SJSA1 (cell line): ENCODE measurements at regions not wholly inside any gene's neighbourhood (a gene's known extent, or its start where the extent isn't known, plus 50 kb on each side); places are given as distances from the start of the nearest gene placed in this dataset.
A peak's percentile ranks its signal among the peaks of the same experiment; 100 is the strongest.

Experiments
- DNase-seq, 2 experiments: peaks; one replicate each; pipeline ENCODE4 v3.0.0-alpha.2; 2015 to 2020; ENCODE audit warnings: low spot score in 2 of 2, low read depth in 1 of 2
- H3K27ac ChIP-seq: fragments of 250-450 bp; sonication (Bioruptor Pico); 2 replicates; pipeline ENCODE4 v1.5.1; 2020; ENCODE audit warnings: mild to moderate bottlenecking, moderate library complexity
- H3K27me3 ChIP-seq: fragments of 250-450 bp; sonication (Bioruptor Pico); replicated peaks from 2 replicates; pipeline ENCODE4 v1.5.1; 2020; ENCODE audit warnings: mild to moderate bottlenecking, moderate library complexity
- H3K36me3 ChIP-seq: fragments of 250-450 bp; sonication (Bioruptor Pico); 2 replicates; pipeline ENCODE4 v1.5.1; 2020; ENCODE audit warnings: mild to moderate bottlenecking
- H3K4me1 ChIP-seq: fragments of 250-450 bp; sonication (Bioruptor Pico); replicated peaks from 2 replicates; pipeline ENCODE4 v1.6.1; 2021; ENCODE audit warnings: mild to moderate bottlenecking
- H3K4me3 ChIP-seq: fragments of 250-450 bp; sonication (Bioruptor Pico); 2 replicates; pipeline ENCODE4 v1.5.1; 2020; ENCODE audit warnings: mild to moderate bottlenecking
- H3K9me3 ChIP-seq: fragments of 250-450 bp; sonication (Bioruptor Pico); replicated peaks from 2 replicates; pipeline ENCODE4 v1.5.1; 2020; ENCODE audit warnings: mild to moderate bottlenecking

GRCh38 chr10:76667408-76668370 lies 969.9 kb downstream of the KCNMA1 start:
- no peaks in the 10 kb centered on the region; the same call in 1 of the 2 replicates for H3K4me1 ChIP-seq
- DNase-seq, result no peak
- H3K27me3 ChIP-seq, result no peaks in the 10 kb centered on the region
- no peak overlapping the region for H3K4me3 ChIP-seq
- no peaks in the 10 kb centered on the region for H3K36me3 ChIP-seq
- H3K9me3 ChIP-seq, result no peaks in the 10 kb centered on the region
- H3K27ac ChIP-seq, result no peak overlapping the region

- no peaks in the 10 kb centered on the region; the same call in 1 of the 2 replicates for H3K4me1 ChIP-seq
- H3K27me3 ChIP-seq, result no peaks in the 10 kb centered on the region
- H3K4me3 ChIP-seq, result no peak overlapping the region
- DNase-seq, result no peak
- no peaks in the 10 kb centered on the region for H3K36me3 ChIP-seq
- H3K27ac ChIP-seq, result no peak overlapping the region
- H3K9me3 ChIP-seq, result no peaks in the 10 kb centered on the region
Observed at GRCh38 chr10:76666891-76667290, 970.7 kb downstream of the KCNMA1 start.

GRCh38 chr10:76665029-76665428 lies 972.6 kb downstream of the KCNMA1 start:
- no peak for DNase-seq
- no peaks in the 10 kb centered on the region; the same call in 1 of the 2 replicates for H3K4me1 ChIP-seq

GRCh38 chr10:76657337-76658012 lies 980.1 kb downstream of the KCNMA1 start:
- Histone ChIP-seq H3K27ac (no peak overlapping the region), H3K4me1 (no peaks in the 10 kb centered on the region), H3K27me3 (0 out of 2 replicates have a peak, but pooled peaks cover 4% of the 10 kb centered on the region), H3K9me3 (no peaks in the 10 kb centered on the region), H3K36me3 (no peaks in the 10 kb centered on the region), H3K4me3 (no peak overlapping the region)
- DNase-seq, result no peak

More at GRCh38 chr10:76665029-76665428, 972.6 kb downstream of the KCNMA1 start:
- Histone ChIP-seq H3K9me3 (no peaks in the 10 kb centered on the region), H3K27me3 (no peaks in the 10 kb centered on the region), H3K27ac (no peak overlapping the region), H3K36me3 (no peaks in the 10 kb centered on the region), H3K4me3 (no peak overlapping the region)

DNA sequence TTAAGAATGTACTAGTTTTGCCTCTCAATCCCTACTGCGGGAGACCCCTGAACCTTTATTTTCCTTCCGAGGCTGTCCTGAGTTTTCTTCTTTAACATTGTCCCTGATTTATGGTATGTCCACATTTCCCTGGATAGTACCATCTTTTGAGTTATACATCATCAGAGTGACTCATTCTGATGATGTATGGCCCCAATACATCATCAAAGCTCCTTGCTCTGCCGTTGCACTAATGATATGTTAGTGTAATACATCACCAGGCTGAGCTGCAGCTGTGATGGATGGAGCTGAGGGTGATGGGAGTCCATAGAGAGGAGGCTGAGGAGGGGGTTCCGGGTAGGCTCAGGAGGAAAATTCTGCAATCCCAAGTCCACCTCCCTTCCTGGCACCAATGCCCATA lies 986.5 kb downstream of the KCNMA1 start:
- H3K27me3 ChIP-seq, result 0 out of 2 replicates have a peak, but pooled peaks cover 4% of the 10 kb centered on the region
- no peaks in the 10 kb centered on the region for H3K36me3 ChIP-seq
- H3K4me3 ChIP-seq, result no peak overlapping the region
- DNase-seq, result no peak
- no peaks in the 10 kb centered on the region; the same call in 1 of the 2 replicates for H3K9me3 ChIP-seq
- no peak overlapping the region for H3K27ac ChIP-seq
- H3K4me1 ChIP-seq, result peaks cover 19% of the 10 kb centered on the region

DNA sequence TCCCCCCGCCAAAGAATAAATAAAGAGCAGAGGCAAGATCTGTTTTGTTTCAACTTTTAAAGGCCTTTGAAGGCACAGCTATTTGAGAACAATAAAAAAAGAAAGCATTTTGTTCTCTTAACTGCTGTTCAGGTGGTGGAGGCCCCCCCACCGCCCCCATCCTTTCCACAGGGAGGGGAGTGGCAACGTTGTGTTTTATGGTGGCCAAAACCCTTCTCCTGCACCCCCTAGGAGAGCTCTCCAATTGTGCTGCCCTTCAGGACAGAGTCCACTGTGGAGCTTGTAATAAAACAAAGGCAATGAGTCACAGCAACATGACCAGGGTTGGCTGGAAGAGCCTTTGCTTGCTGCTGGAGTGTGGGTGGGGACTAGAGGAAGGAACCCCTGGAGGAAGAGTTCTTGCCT lies 987.9 kb downstream of the KCNMA1 start:
- Histone ChIP-seq H3K27ac (no peak overlapping the region), H3K9me3 (no peaks in the 10 kb centered on the region; the same call in 1 of the 2 replicates), H3K4me3 (no peak overlapping the region), H3K4me1 (peaks cover 19% of the 10 kb centered on the region), H3K27me3 (no peaks in the 10 kb centered on the region), H3K36me3 (no peaks in the 10 kb centered on the region)
- DNase-seq, result peak; percentile 70 to 75

DNA sequence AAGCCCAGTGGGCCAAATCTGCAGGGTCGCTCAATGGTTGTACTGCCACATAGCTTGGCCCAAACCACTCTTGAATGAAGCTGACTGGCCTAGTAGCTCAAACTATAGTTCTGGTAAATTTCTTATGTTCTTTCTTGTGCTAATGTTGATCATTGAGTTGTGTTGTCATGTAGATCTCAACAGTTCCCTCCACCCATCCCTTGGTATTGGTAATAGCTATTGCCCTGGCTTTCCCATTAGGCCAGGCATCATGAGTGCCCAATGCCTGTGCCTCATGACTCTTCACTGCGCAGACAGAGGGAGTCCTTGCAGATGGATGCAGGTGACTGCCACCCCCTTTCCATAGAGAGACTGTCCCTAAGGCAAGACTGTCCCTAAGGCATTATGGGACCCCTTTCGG lies 988.4 kb downstream of the KCNMA1 start:
- no peak for DNase-seq
- Histone ChIP-seq H3K4me1 (peaks cover 19% of the 10 kb centered on the region), H3K4me3 (no peak overlapping the region), H3K27ac (no peak overlapping the region), H3K9me3 (no peaks in the 10 kb centered on the region; the same call in 1 of the 2 replicates), H3K27me3 (no peaks in the 10 kb centered on the region), H3K36me3 (no peaks in the 10 kb centered on the region)

DNA sequence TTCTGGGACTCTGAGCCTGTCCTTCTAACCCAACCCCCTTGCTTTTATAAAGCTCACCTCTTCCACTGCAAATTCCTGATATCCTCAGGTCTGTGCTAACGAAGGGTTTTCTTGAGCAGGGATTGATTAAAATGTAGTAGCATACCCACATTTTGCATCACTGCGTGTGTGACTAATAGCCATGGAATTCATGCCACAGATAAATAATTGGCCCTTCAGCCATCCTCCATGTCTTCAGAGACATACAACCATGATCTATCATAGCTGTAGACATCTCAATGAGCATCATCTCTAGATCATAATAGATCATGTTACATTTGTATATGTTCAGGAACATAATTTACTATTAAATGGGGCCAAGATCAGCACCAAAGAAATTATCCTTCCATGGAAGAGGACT lies 990.3 kb downstream of the KCNMA1 start:
- Histone ChIP-seq H3K4me1 (peaks cover 19% of the 10 kb centered on the region), H3K4me3 (no peak overlapping the region), H3K27me3 (no peaks in the 10 kb centered on the region), H3K9me3 (no peaks in the 10 kb centered on the region; the same call in 1 of the 2 replicates), H3K36me3 (no peaks in the 10 kb centered on the region), H3K27ac (no peak overlapping the region)
- no peak for DNase-seq

DNA sequence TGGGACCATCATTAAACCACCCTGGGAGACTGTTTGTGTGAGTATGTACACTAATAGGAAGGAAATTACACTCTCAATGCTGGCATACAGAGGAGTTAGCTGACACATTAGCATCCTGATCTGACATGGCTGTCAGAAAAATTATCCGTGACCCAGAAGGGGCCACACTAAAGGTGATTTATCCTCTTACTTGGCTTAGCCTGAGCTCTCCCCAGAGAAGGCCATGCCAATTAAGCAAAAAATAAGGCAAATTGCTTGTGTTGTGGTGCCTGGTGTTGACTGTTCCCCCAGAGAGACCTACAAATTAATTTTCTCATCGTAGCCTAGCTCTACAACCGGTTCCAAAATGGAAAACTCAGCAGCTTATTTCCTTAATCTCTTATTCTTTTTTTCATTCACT lies 992.3 kb downstream of the KCNMA1 start:
- Histone ChIP-seq H3K27ac (no peak overlapping the region), H3K4me3 (no peak overlapping the region), H3K4me1 (peaks cover 22% of the 10 kb centered on the region), H3K27me3 (no peaks in the 10 kb centered on the region), H3K9me3 (no peaks in the 10 kb centered on the region), H3K36me3 (no peaks in the 10 kb centered on the region)
- DNase-seq, result no peak

- H3K27ac ChIP-seq, result no peak overlapping the region
- no peaks in the 10 kb centered on the region for H3K9me3 ChIP-seq
- no peak overlapping the region for H3K4me3 ChIP-seq
- no peaks in the 10 kb centered on the region for H3K27me3 ChIP-seq
- DNase-seq, result no peak
- H3K36me3 ChIP-seq, result no peaks in the 10 kb centered on the region
- peaks cover 15% of the 10 kb centered on the region for H3K4me1 ChIP-seq
Observed at GRCh38 chr10:76644476-76644875, 993.1 kb downstream of the KCNMA1 start.

- peaks cover 9% of the 10 kb centered on the region; the same call in 1 of the 2 replicates for H3K4me1 ChIP-seq
- no peak overlapping the region for H3K4me3 ChIP-seq
- no peaks in the 10 kb centered on the region for H3K9me3 ChIP-seq
- no peak for DNase-seq
- no peaks in the 10 kb centered on the region for H3K27me3 ChIP-seq
- H3K36me3 ChIP-seq, result no peaks in the 10 kb centered on the region
- H3K27ac ChIP-seq, result no peak overlapping the region
Observed at GRCh38 chr10:76643511-76643911, 994.1 kb downstream of the KCNMA1 start.

DNA sequence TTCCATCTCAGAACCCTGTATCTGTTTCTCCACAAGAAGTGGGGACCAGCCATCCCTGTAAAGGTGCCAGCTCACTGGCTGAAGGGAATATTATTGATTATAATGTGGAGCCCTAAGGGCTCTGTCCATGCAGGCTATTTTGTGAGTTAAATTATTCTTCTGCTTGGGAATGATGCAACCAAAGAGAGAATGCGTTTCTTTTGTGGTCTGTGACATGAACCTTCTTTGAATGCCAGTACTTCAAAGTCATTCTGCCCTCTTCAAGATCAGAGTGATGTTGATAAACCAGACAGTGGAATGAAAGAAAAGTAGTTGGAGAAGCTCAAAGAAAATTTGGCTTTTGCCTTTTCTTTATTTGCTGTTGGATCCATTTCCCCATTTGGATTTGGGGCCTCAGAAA lies 995.2 kb downstream of the KCNMA1 start:
- Histone ChIP-seq H3K9me3 (no peaks in the 10 kb centered on the region), H3K4me3 (no peak overlapping the region), H3K36me3 (no peaks in the 10 kb centered on the region), H3K27ac (no peak overlapping the region), H3K4me1 (peaks cover 9% of the 10 kb centered on the region; the same call in 1 of the 2 replicates), H3K27me3 (no peaks in the 10 kb centered on the region)
- DNase-seq, result no peak

GRCh38 chr10:76641215-76641614 lies 996.4 kb downstream of the KCNMA1 start:
- Histone ChIP-seq H3K27ac (no peak overlapping the region), H3K9me3 (no peaks in the 10 kb centered on the region), H3K4me1 (peaks cover 9% of the 10 kb centered on the region; the same call in 1 of the 2 replicates), H3K27me3 (no peaks in the 10 kb centered on the region), H3K36me3 (no peaks in the 10 kb centered on the region), H3K4me3 (no peak overlapping the region)
- DNase-seq, result no peak

GRCh38 chr10:76640806-76641205 lies 996.8 kb downstream of the KCNMA1 start:
- DNase-seq, result peak in 1 of 2 experiments; percentile 19
- Histone ChIP-seq H3K27ac (no peak overlapping the region), H3K9me3 (no peaks in the 10 kb centered on the region), H3K27me3 (no peaks in the 10 kb centered on the region), H3K4me3 (no peak overlapping the region), H3K4me1 (peaks cover 9% of the 10 kb centered on the region; the same call in 1 of the 2 replicates), H3K36me3 (no peaks in the 10 kb centered on the region)
